Stimulated activated CD8-positive, alpha-beta memory T cell treated with anti-CD3 and anti-CD28 coated beads, Interleukin-7, amount 100 ng/mL, for 48 hours (primary cell): ENCODE measurements at regions not wholly inside any gene's neighbourhood (a gene's known extent, or its start where the extent isn't known, plus 50 kb on each side); places are given as distances from the start of the nearest gene placed in this dataset.

Source experiments
- DNase-seq, 2 donors: peaks; one replicate each; pipeline ENCODE4 v3.0.0-alpha.2; 2020; ENCODE audit warnings: low read depth in 1 of 2; ENCODE audit errors: extremely low read depth in 1 of 2

DNA sequence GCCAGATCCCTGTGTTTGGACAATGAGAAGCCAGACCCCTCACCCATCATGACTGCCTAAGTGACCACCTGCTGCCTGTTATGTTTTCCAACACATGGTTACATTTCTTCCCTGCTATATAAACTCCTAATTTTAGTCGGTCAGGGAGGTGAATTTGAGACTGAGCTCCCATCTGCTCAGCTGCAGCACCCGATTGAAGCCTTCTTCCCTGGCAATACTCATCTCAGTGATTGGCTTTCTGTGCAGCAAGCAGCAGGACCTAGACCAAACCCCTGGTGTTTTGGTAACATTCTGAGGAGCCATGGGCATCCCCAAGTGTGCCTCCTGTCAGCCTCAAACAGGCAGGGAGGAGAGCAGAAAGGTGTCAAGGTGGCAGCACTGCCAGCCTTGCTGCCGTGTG, 141.2 kb downstream of the CD8B2 start:
- DNase-seq: no peak

- DNase-seq: no peak
Observed at GRCh38 chr2:106629981-106630380, 142.8 kb downstream of the CD8B2 start.

GRCh38 chr2:106631281-106631680, 144.1 kb downstream of the CD8B2 start:
- DNase-seq: no peak

- no peak for DNase-seq
Observed at GRCh38 chr2:106638043-106638442, 150.9 kb downstream of the CD8B2 start.

- no peak for DNase-seq
Observed at GRCh38 chr2:106638580-106638979, 151.4 kb downstream of the CD8B2 start.

DNA sequence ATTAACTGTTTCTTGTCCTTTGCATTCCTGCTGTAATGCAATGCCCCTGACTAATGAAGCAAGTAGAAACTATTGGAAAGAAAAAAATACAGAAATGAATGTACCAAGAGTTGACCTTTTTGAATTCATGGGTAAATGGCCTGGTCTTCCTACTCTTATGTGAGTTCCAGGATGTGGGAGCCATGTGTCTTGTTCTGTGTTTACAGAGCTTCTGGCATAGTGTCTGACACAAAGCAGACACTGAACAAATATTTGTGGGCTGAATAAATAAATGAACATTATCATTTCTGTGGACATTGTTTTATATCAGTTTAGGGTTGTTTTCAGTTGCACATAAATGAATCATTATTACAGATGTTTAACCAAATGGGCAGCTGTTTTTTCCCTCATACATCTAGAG, 155.5 kb downstream of the CD8B2 start:
- DNase-seq: no peak

GRCh38 chr2:106644623-106645022, 157.5 kb downstream of the CD8B2 start:
- no peak for DNase-seq

DNA sequence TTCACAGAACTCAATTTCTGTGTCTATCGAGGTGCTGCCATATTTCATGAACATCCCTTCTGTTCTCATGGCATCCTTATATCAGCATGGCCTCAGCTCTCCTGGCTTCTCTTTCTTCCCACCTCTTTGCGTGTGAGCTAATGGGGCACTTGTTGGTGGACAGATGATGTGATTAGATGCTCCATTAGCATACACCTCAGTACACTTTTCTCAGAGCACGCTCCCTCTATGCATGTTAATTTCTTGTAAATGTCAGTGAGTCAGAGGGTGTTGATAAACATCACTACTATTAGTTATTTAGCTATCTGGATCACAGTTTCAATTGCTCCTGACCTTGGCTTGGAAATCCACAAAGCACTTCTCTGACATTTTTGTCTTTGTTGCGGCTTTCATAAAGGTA, 159.4 kb downstream of the CD8B2 start:
- DNase-seq: no peak

DNA sequence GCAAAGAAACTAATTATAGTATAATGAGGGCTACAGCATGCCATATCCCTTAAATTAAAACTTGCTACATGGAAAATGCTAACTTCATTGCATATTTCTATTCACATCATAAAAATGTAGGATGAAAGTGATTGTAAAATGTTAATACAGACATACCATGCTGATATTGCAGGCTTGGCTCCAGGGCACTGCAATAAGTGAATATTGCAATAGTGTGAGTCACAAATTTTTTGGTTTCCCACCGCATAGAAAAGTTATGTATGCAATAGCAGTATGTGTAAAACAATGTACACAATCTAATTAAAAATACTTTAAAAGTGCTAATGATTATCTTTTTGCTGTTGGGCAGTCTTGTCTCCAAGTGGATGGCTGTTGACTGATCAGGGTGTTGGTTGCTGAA, 162.1 kb downstream of the CD8B2 start:
- DNase-seq: no peak

- no peak for DNase-seq
Observed at GRCh38 chr2:106653465-106653864, 166.3 kb downstream of the CD8B2 start.

GRCh38 chr2:106658616-106659015, 171.5 kb downstream of the CD8B2 start:
- DNase-seq: no peak

DNA sequence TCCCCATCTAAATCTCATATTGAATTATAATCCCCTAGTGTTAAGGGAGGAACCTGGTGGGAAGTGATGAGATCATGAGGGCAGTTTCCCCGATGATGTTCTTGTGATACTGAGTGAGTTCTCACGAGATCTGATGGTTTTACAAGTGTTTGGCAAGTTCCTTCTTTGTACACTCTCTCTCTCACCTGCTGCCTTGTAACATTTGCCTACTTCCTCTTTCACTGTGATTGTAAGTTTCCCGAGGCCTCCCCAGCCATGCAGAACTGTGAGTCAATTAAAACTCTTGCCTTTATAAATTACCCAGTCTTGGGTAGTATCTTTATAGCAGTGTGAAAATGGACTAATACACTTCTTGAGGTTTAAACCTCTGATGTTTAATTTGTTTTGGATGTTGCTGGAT, 177.5 kb downstream of the CD8B2 start:
- no peak for DNase-seq

- no peak for DNase-seq
Observed at GRCh38 chr2:106667478-106668070, 180.4 kb downstream of the CD8B2 start.

DNA sequence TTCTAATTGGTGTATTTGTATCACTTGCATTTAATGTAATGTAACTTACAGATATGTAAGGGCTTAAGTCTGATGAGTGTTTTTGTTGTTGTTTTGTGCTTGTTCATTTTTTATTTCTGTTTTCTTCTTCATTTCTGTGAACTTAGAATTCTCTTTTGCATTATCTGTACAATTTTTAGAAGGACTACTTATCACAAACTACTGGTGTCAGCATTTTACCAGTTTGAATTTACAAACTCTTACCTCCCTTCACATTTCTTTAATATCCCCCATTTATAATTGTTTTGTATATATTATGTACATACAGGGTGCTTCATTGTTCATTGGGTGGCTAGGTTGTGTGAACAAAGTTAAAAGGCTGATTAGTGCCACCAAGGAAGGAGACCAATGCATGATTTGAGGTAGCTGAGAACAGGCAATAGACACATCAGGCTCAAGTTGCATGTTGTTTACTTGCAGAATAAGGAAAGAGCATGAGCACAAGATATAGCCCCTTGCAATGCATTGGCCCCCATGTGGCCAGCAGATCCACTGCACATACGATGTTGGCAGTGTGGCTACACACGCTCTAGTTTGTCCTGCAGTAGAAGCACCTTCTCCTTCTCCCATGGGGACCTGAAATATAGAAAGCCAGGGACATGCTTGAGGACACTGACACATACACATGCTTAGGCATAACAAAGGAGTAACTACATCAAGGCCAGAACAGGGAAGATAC, 198.2 kb downstream of the CD8B2 start:
- DNase-seq: no peak

- no peak for DNase-seq
Observed at GRCh38 chr2:106686814-106687213, 199.2 kb downstream of the ST6GAL2 start.

DNA sequence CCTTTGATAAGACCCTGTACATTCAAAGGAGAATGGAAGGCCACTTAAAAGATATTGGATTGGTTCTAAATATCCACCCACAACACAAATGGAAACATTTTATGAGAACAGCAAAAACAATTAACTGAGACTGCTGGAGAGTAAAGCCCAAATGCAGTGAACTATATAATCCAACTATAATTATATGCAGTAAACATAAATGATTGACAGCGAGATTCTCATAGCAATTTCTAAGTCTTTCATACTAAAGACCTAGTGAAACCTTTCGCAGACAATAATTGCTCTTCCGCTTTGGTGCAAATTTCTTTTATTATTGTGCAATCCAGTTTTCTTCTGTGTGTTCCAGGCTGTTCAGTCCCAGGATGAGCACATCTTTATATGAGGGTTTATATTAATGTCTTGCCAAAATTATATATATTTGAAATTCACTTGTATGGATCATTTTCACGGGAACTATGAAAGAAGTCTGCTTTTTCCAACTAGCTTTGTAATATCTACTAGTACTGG, 190.9 kb downstream of the ST6GAL2 start:
- no peak for DNase-seq

- DNase-seq: no peak
Observed at GRCh38 chr2:106695919-106696318, 190.0 kb downstream of the ST6GAL2 start.

GRCh38 chr2:106700616-106701015, 185.4 kb downstream of the ST6GAL2 start:
- no peak for DNase-seq

DNA sequence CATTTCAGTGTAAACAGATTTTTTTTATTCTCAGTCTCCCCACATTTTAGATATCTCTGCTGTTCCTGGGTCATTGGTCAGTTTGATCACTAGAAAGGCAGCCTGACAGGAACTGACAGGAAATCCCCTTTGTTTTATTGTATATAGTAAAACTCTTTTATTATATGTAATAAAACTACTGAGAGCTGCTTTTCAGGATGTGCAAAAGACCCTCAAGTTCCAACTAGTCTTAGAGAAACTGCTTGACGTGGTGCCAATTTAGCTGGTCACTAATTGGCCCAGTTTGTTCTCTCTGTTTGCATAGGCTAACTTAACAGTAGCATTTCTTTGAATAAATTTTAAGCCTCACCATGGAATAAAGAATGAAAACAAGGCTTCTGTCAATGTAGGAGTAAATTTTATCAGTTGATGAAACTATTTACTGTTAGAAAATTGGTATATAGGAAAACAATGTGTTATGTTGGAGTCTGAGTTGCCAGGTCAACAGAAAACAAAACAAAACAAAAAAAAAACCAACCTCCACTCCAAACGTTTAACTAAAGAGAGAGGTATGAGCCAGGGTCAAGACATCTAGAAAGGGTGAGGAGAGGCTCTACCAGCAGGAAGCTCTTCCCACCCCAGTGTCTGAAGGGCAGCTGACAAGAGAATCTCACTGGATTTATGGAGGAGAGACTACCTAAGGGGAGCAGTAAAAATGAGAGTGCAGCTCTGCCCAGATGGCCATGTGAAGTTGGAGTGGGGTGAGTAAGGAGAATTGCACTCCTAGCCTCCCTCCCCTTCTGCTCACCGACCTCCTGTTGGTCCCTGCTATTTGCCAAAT, 184.6 kb downstream of the ST6GAL2 start:
- no peak for DNase-seq

DNA sequence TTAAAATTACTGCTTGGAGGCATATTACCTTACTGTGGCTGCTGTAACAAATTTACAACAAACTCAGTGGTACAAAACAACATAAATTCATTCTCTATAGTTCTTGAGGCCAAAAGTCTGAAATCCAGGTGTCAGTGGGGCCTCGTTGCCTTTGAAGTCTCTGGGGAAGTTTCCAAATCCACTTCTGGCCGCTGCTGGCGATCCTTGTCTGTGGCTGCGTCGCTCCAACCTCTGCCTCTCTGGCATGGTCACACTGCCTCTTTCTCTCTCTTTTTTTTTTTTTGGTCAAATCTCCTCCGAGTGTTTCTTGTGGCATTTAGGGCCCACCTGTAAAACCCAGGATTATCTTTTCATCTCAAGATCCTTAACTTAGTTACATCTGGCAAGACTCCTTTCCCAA, 182.8 kb downstream of the ST6GAL2 start:
- DNase-seq: no peak

DNA sequence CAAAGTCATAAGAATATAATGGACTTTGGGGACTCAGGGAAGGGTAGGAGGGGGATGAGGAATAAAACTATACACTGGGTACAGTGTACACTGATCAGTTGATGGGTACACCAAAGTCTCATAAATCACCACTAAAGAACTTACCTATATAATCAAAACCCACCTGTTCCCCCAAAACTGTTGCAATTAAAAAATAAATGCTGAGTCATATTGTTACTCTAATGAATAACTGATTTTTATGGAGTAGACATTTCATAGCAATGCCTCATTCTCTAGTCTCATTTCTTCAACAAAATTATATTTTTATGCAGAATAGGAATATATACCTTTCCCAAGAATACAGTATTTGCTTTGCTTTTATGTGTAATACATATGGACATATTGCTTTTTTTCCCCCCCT, 181.2 kb downstream of the ST6GAL2 start:
- no peak for DNase-seq

GRCh38 chr2:106705877-106706276, 180.1 kb downstream of the ST6GAL2 start:
- DNase-seq: no peak
